ENCODE measurements at regions not wholly inside any gene's neighbourhood (a gene's known extent, or its start where the extent isn't known, plus 50 kb on each side); places are given as distances from the start of the nearest gene placed in this dataset.

GRCh38 chr3:34983631-34984030 lies 655.7 kb upstream of the ARPP21 start:
- TF ChIP-seq, protein P1, sequence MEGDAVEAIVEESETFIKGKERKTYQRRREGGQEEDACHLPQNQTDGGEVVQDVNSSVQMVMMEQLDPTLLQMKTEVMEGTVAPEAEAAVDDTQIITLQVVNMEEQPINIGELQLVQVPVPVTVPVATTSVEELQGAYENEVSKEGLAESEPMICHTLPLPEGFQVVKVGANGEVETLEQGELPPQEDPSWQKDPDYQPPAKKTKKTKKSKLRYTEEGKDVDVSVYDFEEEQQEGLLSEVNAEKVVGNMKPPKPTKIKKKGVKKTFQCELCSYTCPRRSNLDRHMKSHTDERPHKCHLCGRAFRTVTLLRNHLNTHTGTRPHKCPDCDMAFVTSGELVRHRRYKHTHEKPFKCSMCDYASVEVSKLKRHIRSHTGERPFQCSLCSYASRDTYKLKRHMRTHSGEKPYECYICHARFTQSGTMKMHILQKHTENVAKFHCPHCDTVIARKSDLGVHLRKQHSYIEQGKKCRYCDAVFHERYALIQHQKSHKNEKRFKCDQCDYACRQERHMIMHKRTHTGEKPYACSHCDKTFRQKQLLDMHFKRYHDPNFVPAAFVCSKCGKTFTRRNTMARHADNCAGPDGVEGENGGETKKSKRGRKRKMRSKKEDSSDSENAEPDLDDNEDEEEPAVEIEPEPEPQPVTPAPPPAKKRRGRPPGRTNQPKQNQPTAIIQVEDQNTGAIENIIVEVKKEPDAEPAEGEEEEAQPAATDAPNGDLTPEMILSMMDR (IDR thresholded peaks at IDR 0.05): no peak
- TF ChIP-seq POLR2A (IDR thresholded peaks at IDR 0.05): no peak

All from Peyer's patch (tissue), 4 donors.